A549 (cell line): ENCODE measurements at regions not wholly inside any gene's neighbourhood (a gene's known extent, or its start where the extent isn't known, plus 50 kb on each side); places are given as distances from the start of the nearest gene placed in this dataset.

Source experiments
- ATAC-seq, 2 experiments: fragments of 200-7000 bp in 1 of 2; fragments of >200 bp in 1 of 2; cut with Nextera tagmentation in 1 of 2; cut with Tn5 transposase in 1 of 2; 3 replicates each; pipeline versions ENCODE4 v1.8.0 to v1.9.1; 2018 to 2020; ENCODE audit warnings: mild to moderate bottlenecking in 1 of 2, moderate library complexity in 1 of 2
- CTCF ChIA-PET: fragments of 300-600 bp; sonication (Branson Sonifier 250); formaldehyde crosslinking; extraction: SDS; loops from one replicate; lab custom pipeline; 2021; ENCODE audit warnings: antibody characterized with exemption, inconsistent platforms; lab: Yijun Ruan, JAX
- POLR2A ChIA-PET: fragments of 350-600 bp; formaldehyde crosslinking; extraction: SDS; loops from one replicate; lab custom pipeline; 2021; ENCODE audit warnings: antibody characterized with exemption, inconsistent platforms; lab: Yijun Ruan, JAX
- DNase-seq, 2 experiments: peaks; one replicate each; pipeline versions ENCODE4 v3.0.0 to v3.0.0-alpha.2; 2011 to 2016; ENCODE audit warnings: low read depth in 1 of 2, low spot score in 1 of 2
- FAIRE-seq: peaks from 2 replicates; lab custom pipeline; 2011; peaks lifted over from hg19 to GRCh38; lab: Jason Lieb, UNC
- H3K27ac ChIP-seq, 2 experiments: fragments of >200 bp; sonication (Bioruptor Twin); formaldehyde crosslinking; 3 replicates each; pipeline ENCODE4 v1.5.1; 2016 to 2017
- H3K4me1 ChIP-seq: fragments of >200 bp; sonication (Bioruptor Twin); formaldehyde crosslinking; 3 replicates; pipeline ENCODE4 v1.6.1; 2016
- H3K4me2 ChIP-seq: fragments of >200 bp; sonication (Bioruptor Twin); formaldehyde crosslinking; 3 replicates; pipeline ENCODE4 v1.6.1; 2016
- H3K4me3 ChIP-seq: fragments of >200 bp; sonication (Bioruptor Twin); formaldehyde crosslinking; 3 replicates; pipeline ENCODE4 v1.5.1; 2016
- H3K9me3 ChIP-seq: fragments of >200 bp; sonication (Bioruptor Twin); formaldehyde crosslinking; 3 replicates; pipeline ENCODE4 v1.6.1; 2016
- BHLHE40 ChIP-seq: IDR thresholded peaks from 2 replicates; pipeline ENCODE4 v1.6.1; 2012; ENCODE audit warnings: low read depth, low read length, inconsistent platforms
- CBX2 ChIP-seq: fragments of 200-600 bp; sonication (generic); IDR thresholded peaks from 2 replicates; pipeline ENCODE4 v1.6.1; 2016; ENCODE audit warnings: low read depth, mild to moderate bottlenecking, borderline replicate concordance
- CBX8 ChIP-seq: fragments of 200-600 bp; sonication (generic); IDR thresholded peaks from 2 replicates; pipeline ENCODE4 v1.6.1; 2016
- EHF ChIP-seq: fragments of 250-450 bp; sonication (Bioruptor Pico); IDR thresholded peaks from 2 replicates; pipeline ENCODE4 v1.5.0; 2020; ENCODE audit warnings: mild to moderate bottlenecking
- HES2 ChIP-seq: fragments of >200 bp; sonication (Bioruptor Twin); formaldehyde crosslinking; IDR thresholded peaks from 2 replicates; pipeline ENCODE4 v1.6.1; 2016
- HMGXB4 ChIP-seq: fragments of 250-450 bp; sonication (Bioruptor Pico); IDR thresholded peaks from 2 replicates; pipeline ENCODE4 v1.5.0; 2021; ENCODE audit warnings: mild to moderate bottlenecking, moderate library complexity, borderline replicate concordance
- KDM1A ChIP-seq: fragments of 200-600 bp; sonication (generic); IDR thresholded peaks from 2 replicates; pipeline ENCODE4 v1.6.1; 2016; ENCODE audit warnings: low read depth, mild to moderate bottlenecking
- KDM5A ChIP-seq: fragments of 200-600 bp; sonication (generic); IDR thresholded peaks from 2 replicates; pipeline ENCODE4 v1.6.1; 2016; ENCODE audit warnings: antibody characterized with exemption, mild to moderate bottlenecking
- MAFK ChIP-seq: fragments of 450-650 bp; IDR thresholded peaks from 2 replicates; pipeline ENCODE4 v1.6.1; 2014; ENCODE audit not compliant: partially characterized antibody
- NPAS2 ChIP-seq: fragments of 250-450 bp; sonication (Bioruptor Pico); IDR thresholded peaks from 2 replicates; pipeline ENCODE4 v1.8.0; 2022; ENCODE audit warnings: mild to moderate bottlenecking, moderate library complexity, borderline replicate concordance
- POLR2AphosphoS2 ChIP-seq: conservative IDR thresholded peaks from 2 replicates; pipeline ENCODE4 v1.6.1; 2012; ENCODE audit warnings: low read length, improper control_type of control experiment, inconsistent platforms
- RARB ChIP-seq: fragments of 250-450 bp; sonication (Bioruptor Pico); IDR thresholded peaks from 2 replicates; pipeline ENCODE4 v1.8.0; 2021; ENCODE audit warnings: mild to moderate bottlenecking, moderate library complexity
- RFX5 ChIP-seq: fragments of 450-650 bp; IDR thresholded peaks from 2 replicates; pipeline ENCODE4 v1.7.1; 2014; ENCODE audit warnings: antibody characterized with exemption, mild to moderate bottlenecking, moderate library complexity
- SMC3 ChIP-seq: fragments of >200 bp; sonication (Bioruptor Twin); formaldehyde crosslinking; IDR thresholded peaks from 3 replicates; pipeline ENCODE4 v1.6.1; 2018; ENCODE audit warnings: inconsistent platforms
- SREBF2 ChIP-seq: fragments of 450-650 bp; IDR thresholded peaks from 2 replicates; pipeline ENCODE4 v1.6.1; 2014; ENCODE audit warnings: mild to moderate bottlenecking, moderate library complexity
- TFCP2L1 ChIP-seq: fragments of 250-450 bp; sonication (Bioruptor Pico); IDR thresholded peaks from 2 replicates; pipeline ENCODE4 v1.5.0; 2021; ENCODE audit warnings: mild to moderate bottlenecking
- ZC3H11A ChIP-seq: fragments of 450-650 bp; IDR thresholded peaks from 2 replicates; pipeline ENCODE4 v1.6.1; 2014; ENCODE audit warnings: antibody characterized with exemption, mild to moderate bottlenecking
- ZFP36 ChIP-seq: fragments of 450-650 bp; IDR thresholded peaks from 2 replicates; pipeline ENCODE4 v1.6.1; 2014; ENCODE audit warnings: borderline replicate concordance; ENCODE audit not compliant: partially characterized antibody
- WGBS: methylation state at CpG from one replicate; pipeline ENCODE4 v1.1.6; 2017; ENCODE audit errors: missing lambda C conversion rate; 5-methylcytosine and 5-hydroxymethylcytosine counted together
- TF ChIP-seq, protein P1 (sequence below): fragments of 200-600 bp; sonication (generic); IDR thresholded peaks from 2 replicates; pipeline ENCODE4 v1.6.1; 2016; ENCODE audit warnings: antibody characterized with exemption, mild to moderate bottlenecking, moderate library complexity
- TF ChIP-seq, protein P2 (sequence below): IDR thresholded peaks from 2 replicates; pipeline ENCODE4 v1.6.1; 2012; ENCODE audit warnings: low read depth, borderline replicate concordance
- TF ChIP-seq, protein P3 (sequence below): IDR thresholded peaks from 2 replicates; pipeline ENCODE4 v1.6.1; 2012

DNA sequence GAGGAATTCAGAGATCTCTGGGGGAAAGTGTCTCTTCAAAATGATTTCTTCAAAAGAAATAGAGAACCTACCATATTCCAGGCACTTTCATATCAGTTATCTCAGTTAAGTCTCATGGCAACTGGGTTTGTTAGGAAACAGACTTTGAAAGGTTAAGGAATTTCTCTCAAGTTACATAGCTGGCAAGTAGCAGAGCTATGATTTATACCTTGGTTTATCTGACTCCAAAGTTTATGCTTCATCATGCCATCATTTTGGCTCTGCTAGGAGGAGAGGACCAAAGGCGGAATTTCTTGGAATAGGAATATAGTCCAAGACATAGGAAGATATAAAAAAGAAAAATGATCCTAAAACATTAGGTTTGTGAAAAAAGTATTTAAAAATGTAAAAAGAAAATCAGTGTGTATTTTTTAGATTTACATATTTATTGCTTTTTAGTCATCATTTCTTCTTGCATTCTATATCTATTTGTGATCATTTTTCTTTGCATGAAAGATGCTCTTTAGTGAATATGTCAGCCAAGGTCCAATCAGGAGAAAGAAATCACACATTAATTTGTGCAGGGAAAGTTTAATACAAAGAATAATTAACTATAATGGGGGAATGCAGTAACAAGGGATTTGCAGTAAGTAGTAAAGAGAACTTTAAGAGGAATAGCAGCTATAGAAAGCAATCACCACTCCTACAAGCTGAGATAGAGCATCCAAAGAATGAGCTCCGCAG is 199.1 kb upstream of the ZBED5 start:
- FAIRE-seq (no peak), ATAC-seq (no peak), DNase-seq (no peak)
- Histone ChIP-seq H3K4me3 (no peak overlapping the region), H3K9me3 (peaks cover 37% of the 10 kb centered on the region), H3K4me1 (no peaks in the 10 kb centered on the region), H3K4me2 (no peak overlapping the region), H3K27ac (no peak overlapping the region)
- ChIA-PET CTCF (interaction anchor here (0.6 to 3.2 kb wide), 6 partner anchors 20 to 731 kb away, joined by 3 to 13 read pairs (median 3); no protein-coding TSS in a partner anchor), POLR2A (no interaction called here)
- no peak for TF ChIP-seq TFCP2L1 (CRISPR knock-in tag)
- no peak for TF ChIP-seq HMGXB4 (CRISPR knock-in tag)
- no peak for TF ChIP-seq BHLHE40
- 15% methylated on average over 2 of the region's 2 CpGs for WGBS

- FAIRE-seq (no peak), DNase-seq (no peak), ATAC-seq (no peak)
- H3K27ac ChIP-seq: no peak overlapping the region
- WGBS: 0% methylated on average over 1 of the region's 1 CpG
- ChIA-PET CTCF (interaction anchor here (0.6 to 3.2 kb wide), 5 partner anchors 19 to 731 kb away, joined by 3 to 13 read pairs (median 3); no protein-coding TSS in a partner anchor), POLR2A (no interaction called here)
- no peak overlapping the region for H3K4me2 ChIP-seq
- no peak overlapping the region for H3K4me3 ChIP-seq
- peaks cover 37% of the 10 kb centered on the region for H3K9me3 ChIP-seq
- H3K4me1 ChIP-seq: no peaks in the 10 kb centered on the region
- TF ChIP-seq POLR2AphosphoS2: no peak
- no peak for TF ChIP-seq KDM5A
- no peak for TF ChIP-seq RFX5
- TF ChIP-seq MAFK: peak; percentile 44
- TF ChIP-seq CBX2: no peak
- TF ChIP-seq ZFP36: no peak
- TF ChIP-seq CBX8: no peak
- TF ChIP-seq SREBF2: no peak
- no peak for TF ChIP-seq ZC3H11A
These were observed 198.5 kb upstream of the ZBED5 start for GRCh38 chr11:11056316-11056715.

DNA sequence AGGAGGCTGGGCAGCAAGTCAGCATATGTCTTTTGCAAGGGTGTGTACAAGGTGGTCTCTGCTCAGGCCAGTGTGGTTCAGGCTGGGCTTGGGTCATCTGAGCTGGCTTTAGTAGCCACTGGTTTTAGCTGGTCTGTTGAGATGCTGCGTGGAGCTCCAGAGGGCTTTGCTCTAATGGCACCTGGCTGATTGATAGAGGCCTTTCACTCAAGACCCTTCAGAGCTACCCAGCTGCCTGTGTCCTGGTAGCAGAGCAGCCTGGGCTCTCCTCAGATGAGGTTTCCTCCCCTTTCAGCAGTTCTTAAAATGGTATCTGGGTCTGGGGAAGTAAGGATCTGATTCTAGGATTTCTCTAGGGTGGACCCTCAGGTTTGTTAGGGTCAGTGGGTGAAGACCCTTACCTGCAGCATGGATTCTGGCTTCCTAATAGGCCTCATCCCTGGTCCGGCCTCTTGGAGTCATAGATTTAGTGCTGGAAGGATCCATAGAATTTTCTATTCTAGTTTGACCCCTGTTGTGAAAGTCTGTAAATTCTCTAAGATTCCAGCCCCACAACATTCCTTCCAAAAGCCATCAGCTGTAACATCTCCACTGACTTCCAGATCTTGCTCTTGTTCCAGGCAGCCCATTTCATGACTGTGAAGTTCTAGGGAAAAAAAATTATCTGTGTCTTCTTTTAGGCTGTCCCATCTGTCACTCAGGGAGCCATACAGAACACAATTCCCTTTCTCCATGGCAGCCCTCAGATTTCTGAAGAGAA is 190.2 kb upstream of the ZBED5 start:
- FAIRE-seq (no peak), ATAC-seq (no peak), DNase-seq (no peak)
- CTCF ChIA-PET: interaction anchor here (1.3 to 1.8 kb wide), 2 partner anchors 12 to 20 kb away, joined by 5 to 7 read pairs; no protein-coding TSS in a partner anchor
- Histone ChIP-seq H3K27ac (no peak overlapping the region), H3K9me3 (no peaks in the 10 kb centered on the region), H3K4me1 (no peaks in the 10 kb centered on the region)
- POLR2A ChIA-PET: no interaction called here
- WGBS: 38% methylated on average over 2 of the region's 2 CpGs
- TF ChIP-seq HES2 (no peak), SREBF2 (no peak), RARB (CRISPR knock-in tag) (no peak), NPAS2 (CRISPR knock-in tag) (no peak), EHF (CRISPR knock-in tag) (no peak), KDM1A (no peak), CBX8 (no peak), SMC3 (no peak), POLR2AphosphoS2 (no peak)
- TF ChIP-seq, protein P1, sequence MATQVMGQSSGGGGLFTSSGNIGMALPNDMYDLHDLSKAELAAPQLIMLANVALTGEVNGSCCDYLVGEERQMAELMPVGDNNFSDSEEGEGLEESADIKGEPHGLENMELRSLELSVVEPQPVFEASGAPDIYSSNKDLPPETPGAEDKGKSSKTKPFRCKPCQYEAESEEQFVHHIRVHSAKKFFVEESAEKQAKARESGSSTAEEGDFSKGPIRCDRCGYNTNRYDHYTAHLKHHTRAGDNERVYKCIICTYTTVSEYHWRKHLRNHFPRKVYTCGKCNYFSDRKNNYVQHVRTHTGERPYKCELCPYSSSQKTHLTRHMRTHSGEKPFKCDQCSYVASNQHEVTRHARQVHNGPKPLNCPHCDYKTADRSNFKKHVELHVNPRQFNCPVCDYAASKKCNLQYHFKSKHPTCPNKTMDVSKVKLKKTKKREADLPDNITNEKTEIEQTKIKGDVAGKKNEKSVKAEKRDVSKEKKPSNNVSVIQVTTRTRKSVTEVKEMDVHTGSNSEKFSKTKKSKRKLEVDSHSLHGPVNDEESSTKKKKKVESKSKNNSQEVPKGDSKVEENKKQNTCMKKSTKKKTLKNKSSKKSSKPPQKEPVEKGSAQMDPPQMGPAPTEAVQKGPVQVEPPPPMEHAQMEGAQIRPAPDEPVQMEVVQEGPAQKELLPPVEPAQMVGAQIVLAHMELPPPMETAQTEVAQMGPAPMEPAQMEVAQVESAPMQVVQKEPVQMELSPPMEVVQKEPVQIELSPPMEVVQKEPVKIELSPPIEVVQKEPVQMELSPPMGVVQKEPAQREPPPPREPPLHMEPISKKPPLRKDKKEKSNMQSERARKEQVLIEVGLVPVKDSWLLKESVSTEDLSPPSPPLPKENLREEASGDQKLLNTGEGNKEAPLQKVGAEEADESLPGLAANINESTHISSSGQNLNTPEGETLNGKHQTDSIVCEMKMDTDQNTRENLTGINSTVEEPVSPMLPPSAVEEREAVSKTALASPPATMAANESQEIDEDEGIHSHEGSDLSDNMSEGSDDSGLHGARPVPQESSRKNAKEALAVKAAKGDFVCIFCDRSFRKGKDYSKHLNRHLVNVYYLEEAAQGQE: no peak
- TF ChIP-seq, protein P2, sequence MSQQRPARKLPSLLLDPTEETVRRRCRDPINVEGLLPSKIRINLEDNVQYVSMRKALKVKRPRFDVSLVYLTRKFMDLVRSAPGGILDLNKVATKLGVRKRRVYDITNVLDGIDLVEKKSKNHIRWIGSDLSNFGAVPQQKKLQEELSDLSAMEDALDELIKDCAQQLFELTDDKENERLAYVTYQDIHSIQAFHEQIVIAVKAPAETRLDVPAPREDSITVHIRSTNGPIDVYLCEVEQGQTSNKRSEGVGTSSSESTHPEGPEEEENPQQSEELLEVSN: no peak
- TF ChIP-seq, protein P3, sequence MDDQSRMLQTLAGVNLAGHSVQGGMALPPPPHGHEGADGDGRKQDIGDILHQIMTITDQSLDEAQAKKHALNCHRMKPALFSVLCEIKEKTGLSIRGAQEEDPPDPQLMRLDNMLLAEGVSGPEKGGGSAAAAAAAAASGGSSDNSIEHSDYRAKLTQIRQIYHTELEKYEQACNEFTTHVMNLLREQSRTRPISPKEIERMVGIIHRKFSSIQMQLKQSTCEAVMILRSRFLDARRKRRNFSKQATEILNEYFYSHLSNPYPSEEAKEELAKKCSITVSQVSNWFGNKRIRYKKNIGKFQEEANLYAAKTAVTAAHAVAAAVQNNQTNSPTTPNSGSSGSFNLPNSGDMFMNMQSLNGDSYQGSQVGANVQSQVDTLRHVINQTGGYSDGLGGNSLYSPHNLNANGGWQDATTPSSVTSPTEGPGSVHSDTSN: no peak
- TF ChIP-seq, all 56 proteins: peak for 0
- Histone ChIP-seq H3K4me3 (no peak overlapping the region), H3K4me2 (no peak overlapping the region)
